CD4-positive, CD25-positive, alpha-beta regulatory T cell (primary cell): ENCODE measurements at regions not wholly inside any gene's neighbourhood (a gene's known extent, or its start where the extent isn't known, plus 50 kb on each side); places are given as distances from the start of the nearest gene placed in this dataset.

ENCODE experiments used
- ATAC-seq, 2 donors: fragments of 150-1000 bp; cut with Tn5 transposase; one replicate each; pipeline ENCODE4 v1.10.0; 2021; ENCODE audit warnings: low read depth in 2 of 2, moderate number of reproducible peaks in 2 of 2, moderate library complexity in 1 of 2
- DNase-seq, 3 donors: peaks; one replicate each; pipeline versions ENCODE4 v3.0.0 to v3.0.0-alpha.2; 2012 to 2022; ENCODE audit warnings: mixed read lengths in 1 of 3
- H3K27ac ChIP-seq: one replicate; pipeline ENCODE4 v1.7.0; 2013; ENCODE audit warnings: mild to moderate bottlenecking, low read length; ENCODE audit not compliant: insufficient read depth, poor library complexity, severe bottlenecking
- H3K27me3 ChIP-seq: one replicate; pipeline ENCODE4 v1.7.0; 2013; ENCODE audit warnings: low read length; ENCODE audit not compliant: control insufficient read depth, insufficient read depth
- H3K36me3 ChIP-seq: one replicate; pipeline ENCODE4 v1.7.0; 2013; ENCODE audit warnings: mild to moderate bottlenecking, low read length, moderate library complexity; ENCODE audit not compliant: control insufficient read depth, insufficient read depth
- H3K4me1 ChIP-seq: 2 replicates; pipeline ENCODE4 v1.7.0; 2013; ENCODE audit warnings: mild to moderate bottlenecking, low read length; ENCODE audit not compliant: insufficient read depth, control insufficient read depth, poor library complexity, severe bottlenecking
- H3K4me3 ChIP-seq: one replicate; pipeline ENCODE4 v1.7.0; 2013; ENCODE audit warnings: low read depth, mild to moderate bottlenecking, low read length, moderate library complexity
- H3K9me3 ChIP-seq, 2 experiments: 1 replicate in 1 of 2; 2 replicates in 1 of 2; pipeline ENCODE4 v1.7.0; 2013; ENCODE audit warnings: low read length in 2 of 2, mild to moderate bottlenecking in 1 of 2, moderate library complexity in 1 of 2; ENCODE audit not compliant: control insufficient read depth in 2 of 2
- H3K27ac Mint-ChIP-seq, 3 donors: one replicate each; pipeline ENCODE4 v1.8.0; 2020 to 2022; ENCODE audit warnings: mild to moderate bottlenecking in 3 of 3, mixed read lengths in 3 of 3, moderate library complexity in 2 of 3
- H3K27me3 Mint-ChIP-seq: one replicate; pipeline ENCODE4 v1.8.0; 2022; ENCODE audit warnings: mild to moderate bottlenecking, mixed read lengths
- H3K36me3 Mint-ChIP-seq: one replicate; pipeline ENCODE4 v1.8.0; 2020; ENCODE audit warnings: mixed read lengths
- H3K4me1 Mint-ChIP-seq, 4 donors: one replicate each; pipeline ENCODE4 v1.8.0; 2020 to 2022; ENCODE audit warnings: mixed read lengths in 4 of 4, mild to moderate bottlenecking in 1 of 4
- H3K4me3 Mint-ChIP-seq, 4 donors: one replicate each; pipeline ENCODE4 v1.8.0; 2020 to 2022; ENCODE audit warnings: mild to moderate bottlenecking in 4 of 4, mixed read lengths in 4 of 4, moderate library complexity in 3 of 4
- H3K9me3 Mint-ChIP-seq, 7 donors: one replicate each; pipeline ENCODE4 v1.8.0; 2020 to 2022; ENCODE audit warnings: mixed read lengths in 7 of 7, mild to moderate bottlenecking in 3 of 7, moderate library complexity in 2 of 7

GRCh38 chr18:38940475-38940862 lies 1374.9 kb upstream of the CELF4 start:
- no peaks in the 10 kb centered on the region for H3K36me3 ChIP-seq
- DNase-seq (no peak), ATAC-seq (peak; percentile 22 to 30)
- peak overlapping the region; percentile 78 for H3K27ac ChIP-seq
- H3K4me3 Mint-ChIP-seq, result peak overlapping the region; percentile 80 to 95 (median 84)
- H3K27me3 Mint-ChIP-seq, result no peaks in the 10 kb centered on the region
- H3K9me3 Mint-ChIP-seq, result peaks cover 0 to 13% (median 5%) of the 10 kb centered on the region in 7 donors
- H3K27ac Mint-ChIP-seq, result peak overlapping the region; percentile 52 to 97 (median 84)
- peaks cover 3% of the 10 kb centered on the region for H3K36me3 Mint-ChIP-seq
- peak overlapping the region; percentile 83 for H3K4me3 ChIP-seq
- H3K4me1 ChIP-seq, result no peaks in the 10 kb centered on the region
- peaks cover 11 to 34% (median 17%) of the 10 kb centered on the region in 4 donors for H3K4me1 Mint-ChIP-seq
- peaks cover 3 to 10% of the 10 kb centered on the region in 2 experiments for H3K9me3 ChIP-seq
- no peaks in the 10 kb centered on the region for H3K27me3 ChIP-seq

- H3K27me3 ChIP-seq, result no peaks in the 10 kb centered on the region
- ATAC-seq, result no peak
- peaks cover 0 to 7% (median 0%) of the 10 kb centered on the region in 7 donors for H3K9me3 Mint-ChIP-seq
These were observed 1368.4 kb upstream of the CELF4 start for GRCh38 chr18:38933910-38934510.

GRCh38 chr18:38933322-38933721 lies 1367.7 kb upstream of the CELF4 start:
- Histone ChIP-seq H3K27ac (no peak overlapping the region), H3K4me3 (no peak overlapping the region), H3K9me3 (no peaks in the 10 kb centered on the region), H3K4me1 (no peaks in the 10 kb centered on the region), H3K27me3 (no peaks in the 10 kb centered on the region), H3K36me3 (no peaks in the 10 kb centered on the region)
- Mint-ChIP-seq H3K27me3 (no peaks in the 10 kb centered on the region), H3K9me3 (peaks cover 0 to 7% (median 0%) of the 10 kb centered on the region in 7 donors), H3K4me3 (no peak overlapping the region), H3K27ac (no peak overlapping the region), H3K36me3 (no peaks in the 10 kb centered on the region), H3K4me1 (peaks cover 0 to 6% (median 5%) of the 10 kb centered on the region in 4 donors)
- ATAC-seq (no peak), DNase-seq (no peak)

More at GRCh38 chr18:38933910-38934510, 1368.4 kb upstream of the CELF4 start:
- Histone ChIP-seq H3K9me3 (no peaks in the 10 kb centered on the region), H3K4me3 (no peak overlapping the region), H3K36me3 (no peaks in the 10 kb centered on the region), H3K4me1 (no peaks in the 10 kb centered on the region), H3K27ac (no peak overlapping the region)
- no peak for DNase-seq
- no peak overlapping the region for H3K27ac Mint-ChIP-seq
- no peaks in the 10 kb centered on the region for H3K27me3 Mint-ChIP-seq
- no peaks in the 10 kb centered on the region for H3K36me3 Mint-ChIP-seq
- H3K4me3 Mint-ChIP-seq, result no peak overlapping the region
- H3K4me1 Mint-ChIP-seq, result peaks cover 0 to 6% (median 5%) of the 10 kb centered on the region in 4 donors

- H3K27me3 ChIP-seq, result no peaks in the 10 kb centered on the region
- no peak overlapping the region for H3K27ac ChIP-seq
- Mint-ChIP-seq H3K4me3 (no peak overlapping the region), H3K27ac (no peak overlapping the region), H3K9me3 (peaks cover 0 to 7% (median 0%) of the 10 kb centered on the region in 7 donors), H3K27me3 (no peaks in the 10 kb centered on the region), H3K36me3 (no peaks in the 10 kb centered on the region), H3K4me1 (peaks cover 0 to 5% (median 3%) of the 10 kb centered on the region in 4 donors)
- DNase-seq (no peak), ATAC-seq (no peak)
- H3K4me3 ChIP-seq, result no peak overlapping the region
- no peaks in the 10 kb centered on the region for H3K4me1 ChIP-seq
- no peaks in the 10 kb centered on the region for H3K36me3 ChIP-seq
- H3K9me3 ChIP-seq, result no peaks in the 10 kb centered on the region
These were observed 1367.2 kb upstream of the CELF4 start for GRCh38 chr18:38932752-38933151.

- no peak overlapping the region for H3K27ac Mint-ChIP-seq
- H3K27ac ChIP-seq, result no peak overlapping the region
These were observed 1366.1 kb upstream of the CELF4 start for GRCh38 chr18:38931754-38932050.

GRCh38 chr18:38930881-38931753 lies 1365.5 kb upstream of the CELF4 start:
- ATAC-seq, result no peak
- H3K4me3 ChIP-seq, result no peak overlapping the region
- no peaks in the 10 kb centered on the region for H3K36me3 ChIP-seq
- H3K9me3 Mint-ChIP-seq, result peaks cover 0 to 7% (median 2%) of the 10 kb centered on the region in 7 donors
- no peaks in the 10 kb centered on the region for H3K9me3 ChIP-seq
- no peaks in the 10 kb centered on the region for H3K27me3 ChIP-seq
- no peak overlapping the region for H3K27ac Mint-ChIP-seq
- H3K36me3 Mint-ChIP-seq, result no peaks in the 10 kb centered on the region
- H3K27ac ChIP-seq, result no peak overlapping the region
- no peak for DNase-seq
- H3K4me1 ChIP-seq, result no peaks in the 10 kb centered on the region
- H3K4me1 Mint-ChIP-seq, result peaks cover 0 to 3% (median 1%) of the 10 kb centered on the region in 4 donors
- no peaks in the 10 kb centered on the region for H3K27me3 Mint-ChIP-seq
- no peak overlapping the region for H3K4me3 Mint-ChIP-seq

More at GRCh38 chr18:38931754-38932050, 1366.1 kb upstream of the CELF4 start:
- H3K36me3 ChIP-seq, result no peaks in the 10 kb centered on the region
- Mint-ChIP-seq H3K36me3 (no peaks in the 10 kb centered on the region), H3K4me1 (peaks cover 0 to 3% (median 1%) of the 10 kb centered on the region in 4 donors), H3K9me3 (peaks cover 0 to 7% (median 0%) of the 10 kb centered on the region in 7 donors), H3K4me3 (no peak overlapping the region), H3K27me3 (no peaks in the 10 kb centered on the region)
- no peaks in the 10 kb centered on the region for H3K27me3 ChIP-seq
- no peak overlapping the region for H3K4me3 ChIP-seq
- no peak for DNase-seq
- no peaks in the 10 kb centered on the region for H3K4me1 ChIP-seq
- H3K9me3 ChIP-seq, result no peaks in the 10 kb centered on the region
- no peak for ATAC-seq

GRCh38 chr18:38923540-38923939 lies 1357.9 kb upstream of the CELF4 start:
- H3K36me3 Mint-ChIP-seq, result no peaks in the 10 kb centered on the region
- Histone ChIP-seq H3K36me3 (no peaks in the 10 kb centered on the region), H3K27me3 (no peaks in the 10 kb centered on the region), H3K4me1 (no peaks in the 10 kb centered on the region), H3K27ac (no peak overlapping the region), H3K4me3 (no peak overlapping the region), H3K9me3 (no peaks in the 10 kb centered on the region)
- peak overlapping the region in 1 of 3 donors; percentile 32 for H3K27ac Mint-ChIP-seq
- no peak overlapping the region for H3K4me3 Mint-ChIP-seq
- peaks cover 0 to 2% (median 0%) of the 10 kb centered on the region in 4 donors for H3K4me1 Mint-ChIP-seq
- H3K27me3 Mint-ChIP-seq, result no peaks in the 10 kb centered on the region
- DNase-seq, result no peak
- peaks cover 0 to 4% (median 0%) of the 10 kb centered on the region in 7 donors for H3K9me3 Mint-ChIP-seq
- no peak for ATAC-seq
